ENCODE measurements at regions not wholly inside any gene's neighbourhood (a gene's known extent, or its start where the extent isn't known, plus 50 kb on each side); places are given as distances from the start of the nearest gene placed in this dataset.

DNA sequence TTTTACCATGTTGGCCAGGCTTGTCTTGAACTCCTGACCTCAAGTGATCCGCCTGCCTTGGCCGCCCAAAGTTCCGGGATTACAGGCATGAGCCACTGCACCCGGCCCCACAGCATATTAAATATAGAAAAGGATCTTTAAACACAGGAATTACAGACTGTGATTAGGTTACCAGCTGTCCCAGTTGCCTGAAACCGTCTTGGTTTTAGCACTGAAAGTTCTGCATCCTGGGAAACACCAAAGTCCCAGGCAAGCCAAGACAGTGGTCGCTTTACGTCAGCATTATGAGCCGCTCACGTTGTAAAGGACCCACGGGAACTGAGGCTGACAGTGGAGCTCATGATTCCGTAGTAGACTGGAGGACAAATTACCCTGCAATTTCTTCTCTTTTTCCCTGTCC lies 69.0 kb upstream of the FAM180A start:
- Histone ChIP-seq H4K20me1 (ENCODE audit: low read depth) (no peaks in the 10 kb centered on the region), H3K27me3 (no peaks in the 10 kb centered on the region), H3K4me3 (no peak overlapping the region), H2AFZ (replicated peaks) (no peak overlapping the region), H3K9ac (no peak overlapping the region), H3K9me3 (ENCODE audit: low read depth) (no peaks in the 10 kb centered on the region), H3F3A (ENCODE audit: low read depth) (no peaks in the 10 kb centered on the region), H3K4me1 (no peaks in the 10 kb centered on the region), H3K4me2 (no peak overlapping the region), H3K36me3 (no peaks in the 10 kb centered on the region), H3K79me2 (ENCODE audit: low read depth) (no peaks in the 10 kb centered on the region), H3K27ac (no peak overlapping the region)
- Mint-ChIP-seq H3K27ac (no peak overlapping the region), H3K4me1 (no peaks in the 10 kb centered on the region), H3K9me3 (no peaks in the 10 kb centered on the region), H3K4me3 (no peak overlapping the region), H3K27me3 (ENCODE audit: insufficient read depth, low read depth) (peaks cover 3% of the 10 kb centered on the region), H3K36me3 (no peaks in the 10 kb centered on the region)
- no peak for DNase-seq (ENCODE audit: low spot score)
- TF ChIP-seq, protein P1, sequence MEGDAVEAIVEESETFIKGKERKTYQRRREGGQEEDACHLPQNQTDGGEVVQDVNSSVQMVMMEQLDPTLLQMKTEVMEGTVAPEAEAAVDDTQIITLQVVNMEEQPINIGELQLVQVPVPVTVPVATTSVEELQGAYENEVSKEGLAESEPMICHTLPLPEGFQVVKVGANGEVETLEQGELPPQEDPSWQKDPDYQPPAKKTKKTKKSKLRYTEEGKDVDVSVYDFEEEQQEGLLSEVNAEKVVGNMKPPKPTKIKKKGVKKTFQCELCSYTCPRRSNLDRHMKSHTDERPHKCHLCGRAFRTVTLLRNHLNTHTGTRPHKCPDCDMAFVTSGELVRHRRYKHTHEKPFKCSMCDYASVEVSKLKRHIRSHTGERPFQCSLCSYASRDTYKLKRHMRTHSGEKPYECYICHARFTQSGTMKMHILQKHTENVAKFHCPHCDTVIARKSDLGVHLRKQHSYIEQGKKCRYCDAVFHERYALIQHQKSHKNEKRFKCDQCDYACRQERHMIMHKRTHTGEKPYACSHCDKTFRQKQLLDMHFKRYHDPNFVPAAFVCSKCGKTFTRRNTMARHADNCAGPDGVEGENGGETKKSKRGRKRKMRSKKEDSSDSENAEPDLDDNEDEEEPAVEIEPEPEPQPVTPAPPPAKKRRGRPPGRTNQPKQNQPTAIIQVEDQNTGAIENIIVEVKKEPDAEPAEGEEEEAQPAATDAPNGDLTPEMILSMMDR (IDR thresholded peaks at IDR 0.05), result no peak
- TF ChIP-seq EZH2 (IDR thresholded peaks at IDR 0.05), result no peak
- TF ChIP-seq EZH2phosphoT487 (IDR thresholded peaks at IDR 0.05), result no peak

DNA sequence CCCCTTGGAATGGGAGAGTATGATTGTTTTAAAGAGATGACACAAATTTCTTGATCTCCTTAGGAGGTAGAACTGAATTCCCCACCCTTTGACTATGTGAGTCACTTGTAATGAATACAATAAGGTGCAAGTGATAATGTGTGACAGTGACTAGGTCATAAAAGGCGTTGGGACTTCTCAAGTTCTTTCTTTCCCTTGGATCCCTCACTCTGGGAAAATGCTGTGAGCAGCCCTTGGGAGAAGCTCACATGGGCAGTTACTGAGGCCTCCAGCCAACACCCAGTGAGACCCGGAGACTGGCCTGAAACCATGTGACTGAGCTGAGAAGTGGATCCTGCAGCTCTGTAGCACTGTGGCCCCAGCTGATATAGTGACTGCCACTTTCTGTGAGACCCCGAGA lies 66.4 kb upstream of the FAM180A start:
- TF ChIP-seq, protein P1 (IDR thresholded peaks at IDR 0.05), result no peak
- TF ChIP-seq EZH2 (IDR thresholded peaks at IDR 0.05) (no peak), EZH2phosphoT487 (IDR thresholded peaks at IDR 0.05) (no peak)
- no peaks in the 10 kb centered on the region for H3K36me3 Mint-ChIP-seq

DNA sequence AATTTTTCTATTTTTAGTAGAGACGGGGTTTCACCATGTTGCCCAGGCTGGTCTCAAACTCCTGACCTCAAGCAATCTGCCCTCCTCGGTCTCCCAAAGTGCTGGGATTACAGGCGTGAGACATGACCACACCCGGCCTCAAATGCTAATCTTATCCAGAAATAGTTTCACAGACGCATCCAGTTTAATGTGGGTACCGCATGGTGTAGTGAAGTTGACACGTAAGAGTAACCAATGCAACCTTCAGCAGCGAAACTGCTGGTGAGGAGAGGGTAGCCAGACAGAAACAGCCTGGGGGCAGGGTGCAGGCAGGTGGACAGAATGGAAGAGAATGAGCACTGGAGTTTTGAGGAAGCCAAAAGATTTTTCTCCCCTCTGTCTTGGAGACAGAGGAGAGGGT lies 63.5 kb upstream of the FAM180A start:
- no peak overlapping the region for H3K27ac ChIP-seq
- no peaks in the 10 kb centered on the region for H3F3A ChIP-seq (ENCODE audit: low read depth)
- H3K36me3 ChIP-seq, result no peaks in the 10 kb centered on the region
- H3K9me3 ChIP-seq (ENCODE audit: low read depth), result no peaks in the 10 kb centered on the region
- H3K36me3 Mint-ChIP-seq, result no peaks in the 10 kb centered on the region
- peaks cover 5% of the 10 kb centered on the region for H3K4me1 ChIP-seq
- no peak overlapping the region for H3K9ac ChIP-seq
- no peak overlapping the region for H3K4me3 Mint-ChIP-seq
- no peak for DNase-seq (ENCODE audit: low spot score)
- H3K4me3 ChIP-seq, result no peak overlapping the region
- H3K79me2 ChIP-seq (ENCODE audit: low read depth), result no peaks in the 10 kb centered on the region
- H3K27me3 ChIP-seq, result no peaks in the 10 kb centered on the region
- H3K4me2 ChIP-seq, result no peak overlapping the region
- H2AFZ ChIP-seq (replicated peaks), result no peak overlapping the region
- TF ChIP-seq EZH2 (IDR thresholded peaks at IDR 0.05) (no peak), EZH2phosphoT487 (IDR thresholded peaks at IDR 0.05) (no peak)
- TF ChIP-seq, protein P1 (IDR thresholded peaks at IDR 0.05), result no peak
- H3K27ac Mint-ChIP-seq, result no peak overlapping the region
- no peaks in the 10 kb centered on the region for H4K20me1 ChIP-seq (ENCODE audit: low read depth)
- H3K4me1 Mint-ChIP-seq, result peaks cover 14% of the 10 kb centered on the region
- peaks cover 8% of the 10 kb centered on the region for H3K27me3 Mint-ChIP-seq (ENCODE audit: insufficient read depth, low read depth)
- H3K9me3 Mint-ChIP-seq, result no peaks in the 10 kb centered on the region

More for the DNA sequence above, 66.4 kb upstream of the FAM180A start:
- Mint-ChIP-seq H3K4me3 (no peak overlapping the region), H3K4me1 (no peaks in the 10 kb centered on the region), H3K27me3 (ENCODE audit: insufficient read depth, low read depth) (peaks cover 2% of the 10 kb centered on the region), H3K27ac (no peak overlapping the region), H3K9me3 (no peaks in the 10 kb centered on the region)
- no peaks in the 10 kb centered on the region for H4K20me1 ChIP-seq (ENCODE audit: low read depth)
- no peak overlapping the region for H3K4me3 ChIP-seq
- H3K4me2 ChIP-seq, result no peak overlapping the region
- no peaks in the 10 kb centered on the region for H3F3A ChIP-seq (ENCODE audit: low read depth)
- no peak overlapping the region for H2AFZ ChIP-seq (replicated peaks)
- H3K27ac ChIP-seq, result no peak overlapping the region
- DNase-seq (ENCODE audit: low spot score), result no peak
- H3K79me2 ChIP-seq (ENCODE audit: low read depth), result no peaks in the 10 kb centered on the region
- H3K27me3 ChIP-seq, result no peaks in the 10 kb centered on the region
- H3K9me3 ChIP-seq (ENCODE audit: low read depth), result no peaks in the 10 kb centered on the region
- no peaks in the 10 kb centered on the region for H3K4me1 ChIP-seq
- H3K36me3 ChIP-seq, result no peaks in the 10 kb centered on the region
- no peak overlapping the region for H3K9ac ChIP-seq
